HG03097 (cell line): ENCODE measurements at regions not wholly inside any gene's neighbourhood (a gene's known extent, or its start where the extent isn't known, plus 50 kb on each side); places are given as distances from the start of the nearest gene placed in this dataset.
"Not testable (repeated sequence)": the region's sequence is repeated elsewhere in the genome, so short reads cannot be mapped to it uniquely, and the experiment has no call there.

Source experiments
- ATAC-seq: cut with Tn5 transposase; IDR thresholded peaks from one replicate; pipeline ENCODE4 v1.9.1; 2021; ENCODE audit not compliant: unreplicated experiment, low FRiP score

DNA sequence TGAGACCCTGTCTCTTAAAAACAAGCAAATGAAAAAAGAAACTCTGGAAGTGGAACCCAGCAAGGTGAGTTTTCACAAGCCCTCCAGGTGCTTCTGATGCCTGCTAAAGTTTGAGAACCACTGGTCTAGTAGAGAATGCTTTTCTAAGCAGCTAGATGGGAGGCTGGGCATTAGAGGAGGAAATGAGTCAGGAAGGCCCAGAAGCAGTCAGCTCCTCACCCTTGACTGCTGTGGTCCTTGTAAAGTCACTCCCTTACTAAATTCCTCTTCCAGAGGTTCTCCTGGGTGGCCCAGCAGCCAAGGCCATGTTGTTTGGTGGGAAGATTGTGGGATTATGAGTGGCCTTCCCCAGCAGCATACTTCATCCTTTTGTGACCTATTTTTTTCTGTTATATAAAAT, 52.0 kb upstream of the FYN start:
- ATAC-seq, result no peak

- no peak for ATAC-seq
Observed at GRCh38 chr6:111926731-111927302, 53.6 kb upstream of the FYN start.

DNA sequence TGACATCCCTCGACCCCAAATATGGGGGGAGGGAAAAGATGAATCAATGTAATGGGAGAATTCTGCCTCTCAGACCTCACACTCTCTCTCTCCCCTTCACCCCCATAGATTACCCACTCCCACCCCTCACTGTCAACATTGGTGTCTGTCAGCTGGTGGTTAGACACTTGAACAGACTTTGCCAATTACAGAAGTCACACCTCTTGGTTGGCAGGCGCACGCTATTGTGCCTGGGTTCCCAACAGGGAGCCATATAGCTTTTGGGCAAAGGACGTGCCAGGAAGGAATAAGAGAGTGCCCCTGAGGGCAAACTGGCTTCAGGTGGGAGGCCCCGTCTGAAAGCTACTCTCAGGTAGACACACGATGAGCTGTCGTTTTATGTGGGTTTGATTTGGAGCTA, 54.1 kb upstream of the FYN start:
- ATAC-seq, result no peak

GRCh38 chr6:111928139-111928538, 54.9 kb upstream of the FYN start:
- ATAC-seq, result no peak

- ATAC-seq, result not testable (repeated sequence)
Observed at GRCh38 chr6:111934611-111935010, 61.4 kb upstream of the FYN start.

- ATAC-seq, result no peak
Observed at GRCh38 chr6:111936718-111937117, 63.5 kb upstream of the FYN start.

- ATAC-seq, result no peak
Observed at GRCh38 chr6:111938710-111939109, 65.5 kb upstream of the FYN start.

DNA sequence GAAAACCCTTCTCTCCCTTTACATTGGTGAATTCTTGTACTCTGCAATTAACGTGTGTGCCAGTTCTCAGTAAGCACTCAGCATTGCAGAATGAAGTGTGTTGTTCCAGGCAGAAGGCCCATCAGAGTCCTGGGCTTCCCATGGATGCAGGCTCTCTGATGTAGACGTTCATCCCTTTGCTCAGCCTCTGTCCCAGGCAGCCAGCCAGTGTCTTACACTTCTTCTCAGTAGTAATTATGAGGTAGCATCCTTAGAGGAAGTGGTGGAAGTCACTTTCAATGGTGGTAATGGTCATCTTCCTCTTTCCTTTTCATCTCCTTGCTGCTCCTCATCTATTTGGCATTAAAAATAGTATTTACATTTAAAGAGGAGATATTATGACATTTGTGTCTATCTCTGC, 66.7 kb upstream of the FYN start:
- ATAC-seq, result no peak

GRCh38 chr6:111940801-111941200, 67.5 kb upstream of the FYN start:
- no peak for ATAC-seq

DNA sequence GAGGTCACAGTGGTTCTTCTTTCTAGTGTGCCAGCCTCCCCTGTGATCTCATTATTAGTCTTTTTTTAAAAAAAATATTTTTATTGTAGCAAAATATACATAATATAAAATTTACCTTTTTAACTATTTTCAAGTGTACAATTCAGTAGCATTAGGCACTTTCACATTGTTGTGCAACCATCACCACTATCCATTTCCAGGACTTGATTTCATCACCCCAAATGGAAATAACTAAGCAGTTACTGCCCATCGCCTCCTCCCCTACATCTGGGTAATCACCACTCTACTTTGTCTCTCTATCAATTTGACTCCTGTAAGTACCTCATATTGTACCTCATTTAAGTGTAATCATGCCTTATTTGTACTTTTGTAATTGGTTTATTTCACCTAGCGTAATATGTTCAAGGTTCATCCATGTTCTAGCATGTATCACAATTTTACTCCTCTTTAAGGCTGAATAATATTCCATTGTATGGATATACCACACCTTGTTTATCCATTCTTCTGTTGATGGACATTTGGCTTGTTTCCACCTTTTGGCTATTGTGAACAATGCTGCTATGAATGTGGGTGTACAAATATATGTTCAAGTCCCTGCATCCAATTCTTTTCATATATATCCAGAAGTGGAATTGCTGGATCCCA, 68.6 kb upstream of the FYN start:
- ATAC-seq, result no peak

DNA sequence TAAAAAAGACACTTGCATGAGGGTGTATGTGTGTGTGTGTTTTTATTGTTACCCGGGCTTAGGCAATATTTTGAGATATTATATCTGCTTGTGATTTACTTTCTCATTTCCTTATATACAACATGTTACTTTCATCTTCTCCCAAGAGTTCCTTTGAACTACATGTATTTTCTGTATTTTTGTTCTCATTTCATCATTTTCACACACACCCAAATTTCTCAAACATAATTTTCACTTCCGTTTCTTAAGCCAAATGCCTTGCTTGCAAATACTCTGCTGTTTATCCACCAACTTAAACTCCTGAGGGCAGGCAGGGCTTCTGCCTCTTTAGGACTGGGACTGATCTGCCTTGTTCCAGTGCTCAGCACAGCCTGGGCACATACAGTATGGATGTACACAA, 69.3 kb upstream of the FYN start:
- no peak for ATAC-seq

DNA sequence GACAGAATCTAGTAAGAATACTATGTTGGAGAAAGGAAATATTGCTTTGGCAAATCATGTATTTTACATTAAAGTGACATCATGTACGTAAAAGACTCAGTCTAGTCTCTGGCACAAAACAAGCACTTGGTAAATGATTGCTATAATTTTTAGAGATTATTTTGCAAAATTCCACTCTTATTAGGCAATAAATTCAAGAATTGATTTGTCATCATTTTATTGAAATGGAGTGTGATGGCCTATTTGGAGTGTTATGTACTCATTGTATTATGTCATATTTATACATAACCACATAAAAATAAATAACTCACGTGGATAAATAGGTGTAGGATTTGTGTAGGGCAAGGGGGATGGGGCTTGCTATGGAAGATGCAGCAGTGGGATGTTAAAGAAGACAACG, 70.0 kb upstream of the FYN start:
- no peak for ATAC-seq

- no peak for ATAC-seq
Observed at GRCh38 chr6:111943726-111944125, 70.5 kb upstream of the FYN start.

GRCh38 chr6:111944541-111944940, 71.3 kb upstream of the FYN start:
- ATAC-seq, result no peak

GRCh38 chr6:111949546-111949945, 76.3 kb upstream of the FYN start:
- ATAC-seq, result no peak

DNA sequence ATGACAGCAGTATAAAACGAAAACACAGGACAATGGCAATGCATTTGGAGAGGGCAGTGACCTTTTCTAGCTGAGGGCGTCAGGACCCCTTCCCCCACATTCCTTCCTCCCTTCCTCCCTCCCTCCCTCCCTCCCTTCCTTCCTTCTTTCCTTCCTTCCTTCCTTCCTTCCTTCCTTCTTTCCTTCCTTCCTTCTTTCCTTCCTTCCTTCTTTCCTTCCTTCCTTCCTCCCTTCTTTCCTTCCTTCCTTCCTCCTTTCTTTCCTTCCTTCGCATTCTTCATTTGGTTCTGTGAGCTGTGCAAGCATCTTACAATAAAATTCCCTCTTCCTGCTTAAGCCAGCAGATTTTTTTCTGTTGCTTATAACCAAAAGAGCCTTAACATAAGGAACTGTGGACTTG, 76.7 kb upstream of the FYN start:
- ATAC-seq, result not testable (repeated sequence)

- no peak for ATAC-seq
Observed at GRCh38 chr6:111950661-111951496, 77.6 kb upstream of the FYN start.

- ATAC-seq, result no peak
Observed at GRCh38 chr6:111951497-111952085, 78.3 kb upstream of the FYN start.

- no peak for ATAC-seq
Observed at GRCh38 chr6:111952274-111952673, 79.0 kb upstream of the FYN start.

DNA sequence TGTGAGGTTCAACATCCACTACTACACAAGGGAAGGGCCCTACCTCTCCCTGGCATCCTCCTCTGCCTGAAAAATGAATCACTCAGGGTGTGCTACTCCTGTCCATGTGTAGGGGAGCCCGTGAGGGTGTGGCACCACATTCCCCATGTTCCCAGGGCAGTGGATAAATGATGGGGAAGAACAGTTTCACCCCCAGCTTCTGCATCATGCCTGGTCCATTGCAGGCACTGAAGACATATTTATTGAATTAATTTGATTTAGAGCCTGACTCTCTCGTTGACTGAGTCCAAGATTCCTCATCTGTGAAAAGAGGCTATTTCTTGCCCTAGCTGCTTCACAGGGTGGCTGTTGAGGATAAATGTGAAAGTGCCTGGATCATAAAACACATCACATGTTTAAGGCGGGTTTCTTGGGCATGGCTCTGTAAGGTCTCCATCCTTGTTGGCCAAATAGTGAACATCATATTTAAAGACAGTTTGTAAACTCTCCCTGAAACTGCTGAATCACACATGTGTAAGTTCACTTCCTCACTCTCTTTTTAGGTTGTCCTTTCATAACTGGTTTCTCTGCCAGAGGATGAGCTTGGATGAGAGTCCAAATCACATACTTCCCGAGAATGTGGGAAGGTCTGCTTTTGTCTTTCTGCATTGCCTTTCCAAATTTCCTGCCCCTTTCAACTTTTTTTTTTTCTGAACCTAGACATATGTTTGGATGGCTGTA, 79.7 kb upstream of the FYN start:
- ATAC-seq, result no peak

- ATAC-seq, result no peak
Observed at GRCh38 chr6:111956098-111956497, 82.8 kb upstream of the FYN start.
